K562 (cell line): ENCODE measurements at regions not wholly inside any gene's neighbourhood (a gene's known extent, or its start where the extent isn't known, plus 50 kb on each side); places are given as distances from the start of the nearest gene placed in this dataset.

Source experiments
- ATAC-seq: fragments of 200-7000 bp; cut with Tn5 transposase; 3 replicates; pipeline ENCODE4 v1.9.1; 2020; ENCODE audit warnings: moderate library complexity
- BruUV-seq: library from RNA; stranded (reverse); fragments of 400-500 nt; replicated peaks from 2 replicates; lab custom pipeline; 2021; lab: Mats Ljungman, UMichigan
- CTCF ChIA-PET: fragments of 300-600 bp; formaldehyde crosslinking; extraction: SDS; loops from one replicate; lab custom pipeline; 2021; ENCODE audit warnings: low intra/inter-chr PET ratio; lab: Yijun Ruan, JAX
- POLR2A ChIA-PET: fragments of 300-600, 350-650 bp; sonication (Branson Sonifier 250); formaldehyde crosslinking; extraction: SDS; loops from one replicate; lab custom pipeline; 2021; ENCODE audit warnings: antibody characterized with exemption, inconsistent platforms; lab: Yijun Ruan, JAX
- DNase-seq, 4 experiments: peaks; one replicate each; pipeline versions ENCODE4 v3.0.0 to v3.0.0-alpha.2; 2011 to 2018; ENCODE audit warnings: low spot score in 3 of 4, mixed read lengths in 3 of 4; ENCODE audit errors: extremely low read depth in 1 of 4
- FAIRE-seq: peaks from 2 replicates; lab custom pipeline; 2011; peaks lifted over from hg19 to GRCh38; lab: Jason Lieb, UNC
- H2AFZ ChIP-seq: 2 replicates; pipeline ENCODE4 v1.6.0; 2011; ENCODE audit warnings: low read depth, low read length, control low read depth, inconsistent platforms
- H3K27ac ChIP-seq: fragments of 200-600 bp; 3 replicates; pipeline ENCODE4 v1.8.0; 2011; ENCODE audit warnings: low read depth, mild to moderate bottlenecking, control low read depth, inconsistent platforms, low read length, moderate library complexity, mixed read lengths; ENCODE audit errors: extremely low read depth
- H3K27me3 ChIP-seq, 2 experiments: fragments of 300-600 bp in 1 of 2; 2 replicates in 1 of 2; 3 replicates in 1 of 2; pipeline versions ENCODE4 v1.6.0 to v1.8.0; 2011; ENCODE audit warnings: inconsistent platforms in 2 of 2, low read length in 2 of 2, mild to moderate bottlenecking in 1 of 2, mixed read lengths in 1 of 2, moderate library complexity in 1 of 2; ENCODE audit not compliant: control insufficient read depth in 2 of 2, insufficient read depth in 2 of 2
- H3K36me3 ChIP-seq: fragments of 300-600 bp; 3 replicates; pipeline ENCODE4 v1.8.0; 2011; ENCODE audit warnings: mild to moderate bottlenecking, low read length, inconsistent platforms; ENCODE audit not compliant: control insufficient read depth, insufficient read depth
- H3K4me1 ChIP-seq, 2 experiments: fragments of 200-600 bp in 1 of 2; replicated peaks in 1 of 2; 2 replicates in 1 of 2; 3 replicates in 1 of 2; pipeline versions ENCODE4 v1.5.1 to v1.8.0; 2011; ENCODE audit warnings: inconsistent platforms in 2 of 2, low read length in 2 of 2, mild to moderate bottlenecking in 1 of 2, mixed read lengths in 1 of 2, moderate library complexity in 1 of 2; ENCODE audit not compliant: control insufficient read depth in 2 of 2, insufficient read depth in 2 of 2
- H3K4me2 ChIP-seq: 2 replicates; pipeline ENCODE4 v1.6.1; 2011; ENCODE audit warnings: low read length, control low read depth, inconsistent platforms, mixed read lengths; ENCODE audit not compliant: insufficient read depth
- H3K4me3 ChIP-seq: fragments of 200-600 bp; sonication (generic), shearing (Covaris generic); 2 replicates; pipeline ENCODE4 v1.5.1; 2016; ENCODE audit warnings: control low read depth, inconsistent platforms
- H3K79me2 ChIP-seq: fragments of 200-600 bp; 3 replicates; pipeline ENCODE4 v1.8.0; 2011; ENCODE audit warnings: low read length, inconsistent platforms; ENCODE audit not compliant: control insufficient read depth, insufficient read depth
- H3K9ac ChIP-seq, 2 experiments: 2 replicates each; pipeline versions ENCODE4 v1.6.0 to v1.6.1; 2011; ENCODE audit warnings: low read depth in 2 of 2, low read length in 2 of 2, control low read depth in 1 of 2, inconsistent platforms in 1 of 2, mild to moderate bottlenecking in 1 of 2, mixed read lengths in 1 of 2; ENCODE audit not compliant: insufficient read depth in 1 of 2
- H3K9me1 ChIP-seq: one replicate; pipeline ENCODE4 v1.6.0; 2011; ENCODE audit warnings: inconsistent platforms, mild to moderate bottlenecking, low read length, moderate library complexity; ENCODE audit not compliant: control insufficient read depth, insufficient read depth
- H3K9me3 ChIP-seq: replicated peaks from 2 replicates; pipeline ENCODE4 v1.5.1; 2011; ENCODE audit warnings: low read depth, low read length, inconsistent platforms; ENCODE audit not compliant: control insufficient read depth, insufficient read depth
- H4K20me1 ChIP-seq: replicated peaks from 2 replicates; pipeline ENCODE4 v1.6.1; 2011; ENCODE audit warnings: low read length, inconsistent platforms, mixed read lengths; ENCODE audit not compliant: control insufficient read depth, insufficient read depth
- CREB1 ChIP-seq, 2 experiments: sonication (generic) in 1 of 2; formaldehyde crosslinking in 1 of 2; IDR thresholded peaks; 2 replicates each; pipeline versions ENCODE4 v1.6.1 to v1.8.0; 2012 to 2022; ENCODE audit warnings: inconsistent platforms in 1 of 2, mild to moderate bottlenecking in 1 of 2, missing genetic modification reagents in 1 of 2, moderate library complexity in 1 of 2
- GABPA ChIP-seq: fragments of 200-800 bp; sonication (Bioruptor generic); conservative IDR thresholded peaks from 2 replicates; pipeline ENCODE4 v1.6.1; 2016; ENCODE audit warnings: low read depth, missing genetic modification characterization, missing compliant biosample characterization
- GMEB1 ChIP-seq: fragments of 250-450 bp; sonication (Bioruptor Pico); IDR thresholded peaks from 2 replicates; pipeline ENCODE4 v1.4.0; 2020; ENCODE audit warnings: mild to moderate bottlenecking
- KHSRP ChIP-seq: fragments of 450-650 bp; IDR thresholded peaks from 2 replicates; pipeline ENCODE4 v1.6.1; 2017
- NRF1 ChIP-seq, 2 experiments: fragments of 450-650 bp; IDR thresholded peaks in 1 of 2; conservative IDR thresholded peaks in 1 of 2; 2 replicates each; pipeline ENCODE4 v1.6.1; 2014; ENCODE audit warnings: mild to moderate bottlenecking in 2 of 2
- PHB ChIP-seq: fragments of 250-450 bp; sonication (Bioruptor Pico); IDR thresholded peaks from 2 replicates; pipeline ENCODE4 v1.5.0; 2021
- STAT5B ChIP-seq: fragments of 250-450 bp; sonication (Bioruptor Pico); IDR thresholded peaks from 2 replicates; pipeline ENCODE4 v1.8.0; 2021; ENCODE audit warnings: mild to moderate bottlenecking, inconsistent platforms
- ZBTB7A ChIP-seq: IDR thresholded peaks from 2 replicates; pipeline ENCODE4 v1.6.1; 2011; ENCODE audit warnings: low read depth, mild to moderate bottlenecking, low read length, moderate library complexity, borderline replicate concordance; ENCODE audit not compliant: control insufficient read depth
- ZC3H11A ChIP-seq: IDR thresholded peaks from 2 replicates; pipeline ENCODE4 v1.6.1; 2012; ENCODE audit warnings: low read depth, low read length, improper control_type of control experiment
- ZNF121 ChIP-seq: sonication (generic); formaldehyde crosslinking; conservative IDR thresholded peaks from 2 replicates; pipeline ENCODE4 v1.8.0; 2022; ENCODE audit warnings: missing genetic modification reagents
- ZNF217 ChIP-seq: sonication (generic); formaldehyde crosslinking; IDR thresholded peaks from 2 replicates; pipeline ENCODE4 v1.8.0; 2022; ENCODE audit warnings: mild to moderate bottlenecking, missing genetic modification reagents
- ZNF431 ChIP-seq: sonication (generic); formaldehyde crosslinking; IDR thresholded peaks from 2 replicates; pipeline ENCODE4 v1.8.0; 2022; ENCODE audit warnings: mild to moderate bottlenecking, missing genetic modification reagents
- ZNF75A ChIP-seq: fragments of 450-650 bp; formaldehyde crosslinking; IDR thresholded peaks from 2 replicates; pipeline ENCODE4 v1.4.0; 2020; ENCODE audit warnings: mild to moderate bottlenecking
- ZNF766 ChIP-seq: fragments of 200-800 bp; sonication (Bioruptor generic); conservative IDR thresholded peaks from 2 replicates; pipeline ENCODE4 v1.6.1; 2016; ENCODE audit warnings: missing genetic modification characterization, missing compliant biosample characterization
- WGBS: fragments of 100-300 bp; shearing (Covaris generic); methylation state at CpG from one replicate; pipeline ENCODE4 v1.1.6; 2016; ENCODE audit warnings: low coverage, mixed read lengths; ENCODE audit not compliant: insufficient coverage; ENCODE audit errors: missing lambda C conversion rate; 5-methylcytosine and 5-hydroxymethylcytosine counted together
- in situ Hi-C: fragments of 300-500 bp; cut with MboI; formaldehyde crosslinking; loops from 4 replicates; pipeline ENCODE4 v1.15.0; 2018; ENCODE audit warnings: inconsistent platforms, mixed read lengths
- intact Hi-C: fragments of 100-400 bp; cut with micrococcal nuclease; formaldehyde crosslinking; loops from 2 replicates; pipeline ENCODE4 v1.14.2; 2022

GRCh38 chr1:168941640-168942039 is 164.8 kb upstream of the ATP1B1 start (continued):
- TF ChIP-seq ZNF431 (CRISPR knock-in tag) = no peak
- TF ChIP-seq GMEB1 (CRISPR knock-in tag) = no peak
- no peak for TF ChIP-seq STAT5B (CRISPR knock-in tag)
- TF ChIP-seq ZNF766 (CRISPR knock-in tag) = no peak

GRCh38 chr1:168942165-168942564 is 164.3 kb upstream of the ATP1B1 start:
- no peak overlapping the region for H2AFZ ChIP-seq
- intact Hi-C loops = no loop called here
- WGBS = 0% methylated on average over 2 of the region's 2 CpGs
- H3K27me3 ChIP-seq = no peaks in the 10 kb centered on the region
- no peaks in the 10 kb centered on the region for H3K36me3 ChIP-seq
- H3K27ac ChIP-seq = no peak overlapping the region
- H3K4me2 ChIP-seq = no peak overlapping the region
- H3K4me3 ChIP-seq = no peak overlapping the region
- no peaks in the 10 kb centered on the region for H3K79me2 ChIP-seq
- H3K9me3 ChIP-seq = no peaks in the 10 kb centered on the region
- ChIA-PET CTCF (no interaction called here), POLR2A (no interaction called here)
- FAIRE-seq (no peak), ATAC-seq (no peak), DNase-seq (no peak)
- BruUV-seq = no TSS peak
- TF ChIP-seq ZC3H11A (no peak), ZNF121 (CRISPR knock-in tag) (no peak), ZNF217 (CRISPR knock-in tag) (no peak), ZNF75A (no peak), NRF1 (conservative IDR thresholded peaks at IDR 0.05 in 1 of 2, IDR thresholded peaks at IDR 0.05 in 1 of 2) (no peak), GABPA (tag) (no peak), KHSRP (no peak), CREB1 (IDR thresholded peaks at IDR 0.05) (no peak), CREB1 (CRISPR knock-in tag; IDR thresholded peaks at IDR 0.05) (no peak), ZBTB7A (no peak), PHB (CRISPR knock-in tag) (no peak)
- no peak overlapping the region for H3K9ac ChIP-seq
- no peaks in the 10 kb centered on the region for H4K20me1 ChIP-seq
- H3K4me1 ChIP-seq = no peaks in the 10 kb centered on the region
- in situ Hi-C loops = no loop called here
- H3K9me1 ChIP-seq = no peaks in the 10 kb centered on the region
